Adrenal gland (tissue), 9 donors: ENCODE measurements at regions not wholly inside any gene's neighbourhood (a gene's known extent, or its start where the extent isn't known, plus 50 kb on each side); places are given as distances from the start of the nearest gene placed in this dataset.

ENCODE experiments used
- DNase-seq, 7 donors: peaks; one replicate each; pipeline ENCODE4 v3.0.0-alpha.2; 2019 to 2020
- H3K27ac ChIP-seq, 5 donors: fragments of 200-600 bp; sonication (generic) in 4 of 5; 1 replicate in 3 of 5; 2 replicates in 2 of 5; pipeline versions ENCODE4 v1.5.1 to v1.8.0; 2016 to 2020; ENCODE audit warnings: mild to moderate bottlenecking in 1 of 5
- H3K27me3 ChIP-seq: fragments of 200-600 bp; 2 replicates; pipeline ENCODE4 v1.8.0; 2021
- H3K36me3 ChIP-seq, 2 donors: fragments of 200-600 bp; replicated peaks in 1 of 2; 1 replicate in 1 of 2; 2 replicates in 1 of 2; pipeline versions ENCODE4 v1.5.1 to v1.8.0; 2018 to 2022
- H3K4me1 ChIP-seq, 2 donors: fragments of 200-600 bp; replicated peaks in 1 of 2; 1 replicate in 1 of 2; 2 replicates in 1 of 2; pipeline versions ENCODE4 v1.5.1 to v1.8.0; 2018 to 2021
- H3K4me3 ChIP-seq, 4 donors: fragments of 200-600 bp; sonication (generic) in 3 of 4; one replicate each; pipeline ENCODE4 v1.5.1; 2016 to 2018
- H3K9me3 ChIP-seq, 3 donors: fragments of 200-600 bp; sonication (generic) in 1 of 3; replicated peaks in 1 of 3; 1 replicate in 2 of 3; 2 replicates in 1 of 3; pipeline versions ENCODE4 v1.5.1 to v1.8.0; 2016 to 2021
- CTCF ChIP-seq, 6 experiments: fragments of 450-650 bp in 4 of 6; fragments of 200-600 bp in 2 of 6; sonication (generic) in 1 of 6; IDR thresholded peaks; 1 replicate in 5 of 6; 2 replicates in 1 of 6; pipeline versions ENCODE4 v1.5.1 to v1.8.0; 2016 to 2021; ENCODE audit warnings: antibody characterized with exemption in 6 of 6, mild to moderate bottlenecking in 2 of 6, moderate library complexity in 1 of 6
- POLR2A ChIP-seq, 2 donors: fragments of 450-650 bp; IDR thresholded peaks; one replicate each; pipeline ENCODE4 v1.6.1; 2017; ENCODE audit warnings: antibody characterized with exemption in 2 of 2, mild to moderate bottlenecking in 2 of 2, moderate library complexity in 1 of 2
- WGBS, 4 donors: extraction: QIAGEN DNeasy Blood & Tissue Kit in 2 of 4; methylation state at CpG; one replicate each; pipeline versions ENCODE4 v1.1.5 to v1.1.7; 2013 to 2017; 5-methylcytosine and 5-hydroxymethylcytosine counted together
- intact Hi-C, 2 donors: fragments of 100-400 bp; cut with DNase I; formaldehyde crosslinking; loops; one replicate each; pipeline versions ENCODE4 v1.14.1 to v1.15.0; 2022 to 2023
- donor health status: healthy with polysubstance abuse.
- donor health status: Bipolar disorder and iron deficiency.
- donor health status: DM: yes; HTN: yes; CAD: no.
- donor health status: DM: no; HTN: no; CAD: no.
- donor health status: DM: no; HTN: no; CAD: no.

- Histone ChIP-seq H3K36me3 (no peaks in the 10 kb centered on the region), H3K27me3 (no peaks in the 10 kb centered on the region), H3K27ac (no peak overlapping the region), H3K9me3 (no peaks in the 10 kb centered on the region), H3K4me1 (no peaks in the 10 kb centered on the region), H3K4me3 (no peak overlapping the region)
- WGBS, 4 donors: 44 to 57% (median 48%) methylated on average over 8 of the region's 8 CpGs
- TF ChIP-seq CTCF (IDR thresholded peaks at IDR 0.05) (no peak), POLR2A (IDR thresholded peaks at IDR 0.05) (no peak)
- no peak for DNase-seq
- intact Hi-C loops: no loop called here
These were observed 195.0 kb upstream of the KIRREL3 start for GRCh38 chr11:127195501-127196120.

GRCh38 chr11:127194521-127194920 is 194.0 kb upstream of the KIRREL3 start:
- H3K27me3 ChIP-seq: no peaks in the 10 kb centered on the region
- H3K36me3 ChIP-seq: no peaks in the 10 kb centered on the region
- intact Hi-C loops: no loop called here
- H3K4me1 ChIP-seq: no peaks in the 10 kb centered on the region
- TF ChIP-seq CTCF (IDR thresholded peaks at IDR 0.05) (no peak), POLR2A (IDR thresholded peaks at IDR 0.05) (no peak)
- H3K4me3 ChIP-seq: no peak overlapping the region
- no peaks in the 10 kb centered on the region for H3K9me3 ChIP-seq
- no peak for DNase-seq
- WGBS, 4 donors: 55 to 63% (median 57%) methylated on average over 7 of the region's 7 CpGs
- H3K27ac ChIP-seq: no peak overlapping the region

GRCh38 chr11:127193950-127194349 is 193.4 kb upstream of the KIRREL3 start:
- TF ChIP-seq POLR2A (IDR thresholded peaks at IDR 0.05): no peak
- TF ChIP-seq CTCF (IDR thresholded peaks at IDR 0.05): no peak
- DNase-seq: no peak
- Histone ChIP-seq H3K27ac (no peak overlapping the region), H3K27me3 (no peaks in the 10 kb centered on the region), H3K4me3 (no peak overlapping the region), H3K4me1 (no peaks in the 10 kb centered on the region), H3K9me3 (no peaks in the 10 kb centered on the region), H3K36me3 (no peaks in the 10 kb centered on the region)
- intact Hi-C loops: no loop called here
- WGBS, 4 donors: 60 to 69% (median 65%) methylated on average over 3 of the region's 3 CpGs

- intact Hi-C loops: no loop called here
- Histone ChIP-seq H3K36me3 (no peaks in the 10 kb centered on the region), H3K4me3 (no peak overlapping the region), H3K27ac (no peak overlapping the region), H3K9me3 (no peaks in the 10 kb centered on the region), H3K4me1 (no peaks in the 10 kb centered on the region), H3K27me3 (no peaks in the 10 kb centered on the region)
- TF ChIP-seq CTCF (IDR thresholded peaks at IDR 0.05): no peak
- TF ChIP-seq POLR2A (IDR thresholded peaks at IDR 0.05): no peak
- 69 to 87% (median 76%) methylated on average over 1 of the region's 1 CpG for WGBS, 4 donors
- no peak for DNase-seq
These were observed 191.1 kb upstream of the KIRREL3 start for GRCh38 chr11:127191689-127192088.
